CD4-positive, alpha-beta T cell treated with Interleukin-17A for 4 hours (primary cell): ENCODE measurements at regions not wholly inside any gene's neighbourhood (a gene's known extent, or its start where the extent isn't known, plus 50 kb on each side); places are given as distances from the start of the nearest gene placed in this dataset.
A peak's percentile ranks its signal among the peaks of the same experiment; 100 is the strongest.
"Not testable (repeated sequence)": the region's sequence is repeated elsewhere in the genome, so short reads cannot be mapped to it uniquely, and the experiment has no call there.

Experiments
- DNase-seq: peaks from one replicate; pipeline ENCODE4 v3.0.0-alpha.2; 2020; ENCODE audit warnings: mixed read lengths

GRCh38 chrX:123788193-123788592 is 55.3 kb upstream of the THOC2 start:
- DNase-seq: not testable (repeated sequence)

- DNase-seq: no peak
Measured at GRCh38 chrX:123788744-123789143, 55.9 kb upstream of the THOC2 start.

GRCh38 chrX:123797543-123798447 is 62.1 kb upstream of the XIAP start:
- no peak for DNase-seq

DNA sequence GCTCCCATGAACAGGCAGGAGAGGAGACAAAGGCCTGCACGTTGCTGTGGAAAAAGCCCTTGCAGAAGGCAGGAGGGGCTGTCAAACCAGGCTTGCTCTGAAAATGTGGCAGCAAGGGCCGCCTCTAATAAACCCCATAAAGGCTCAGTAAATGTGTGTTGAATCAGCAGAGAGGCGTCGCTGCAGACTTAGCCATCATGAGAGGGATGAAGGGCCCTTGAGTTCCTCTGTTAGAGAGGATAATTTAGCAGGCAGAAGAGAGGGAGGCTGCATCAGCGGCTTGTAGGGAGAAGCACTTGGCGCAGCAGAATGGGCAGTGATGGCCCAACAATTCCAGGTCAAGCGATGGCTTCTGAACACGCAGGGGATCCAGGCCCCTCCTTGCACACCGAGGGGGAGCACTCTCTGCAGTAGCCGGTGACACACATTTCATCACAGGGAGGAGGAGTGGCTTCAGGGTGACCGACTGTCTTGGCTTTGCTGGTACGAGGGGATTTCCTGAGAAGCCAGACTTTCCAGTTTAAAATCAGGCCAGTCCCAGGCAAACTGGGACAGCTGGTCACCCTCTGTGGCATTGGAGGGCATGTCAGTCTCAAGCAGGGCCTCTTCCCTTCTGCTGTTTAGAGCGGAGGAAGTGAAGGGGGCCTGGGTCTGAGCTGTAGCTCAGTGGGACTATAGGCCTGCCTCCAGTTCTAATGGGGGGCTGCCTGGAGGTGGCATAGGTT is 61.0 kb upstream of the XIAP start:
- not testable (repeated sequence) for DNase-seq

DNA sequence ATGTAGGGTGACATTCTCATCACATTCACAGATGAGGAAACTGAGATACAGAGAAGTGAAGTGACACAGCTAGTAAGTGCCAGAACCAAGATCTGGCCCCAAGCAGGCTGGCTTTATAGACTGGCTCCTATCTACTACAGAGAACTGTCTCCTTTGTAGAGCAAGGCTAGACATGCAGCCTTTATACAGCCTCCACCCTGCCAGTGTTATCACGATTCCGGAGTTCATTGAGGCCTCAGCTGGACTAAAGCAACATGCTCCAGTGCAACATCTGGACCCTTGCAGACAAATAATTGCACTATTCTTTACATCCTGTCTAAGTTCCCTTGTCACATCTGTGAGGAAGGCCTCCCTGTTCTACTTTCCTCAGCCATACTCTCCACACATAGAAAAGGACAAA is 58.0 kb upstream of the XIAP start:
- DNase-seq: no peak

- DNase-seq: peak; percentile 30
Measured at GRCh38 chrX:123803331-123803983, 56.4 kb upstream of the XIAP start.

DNA sequence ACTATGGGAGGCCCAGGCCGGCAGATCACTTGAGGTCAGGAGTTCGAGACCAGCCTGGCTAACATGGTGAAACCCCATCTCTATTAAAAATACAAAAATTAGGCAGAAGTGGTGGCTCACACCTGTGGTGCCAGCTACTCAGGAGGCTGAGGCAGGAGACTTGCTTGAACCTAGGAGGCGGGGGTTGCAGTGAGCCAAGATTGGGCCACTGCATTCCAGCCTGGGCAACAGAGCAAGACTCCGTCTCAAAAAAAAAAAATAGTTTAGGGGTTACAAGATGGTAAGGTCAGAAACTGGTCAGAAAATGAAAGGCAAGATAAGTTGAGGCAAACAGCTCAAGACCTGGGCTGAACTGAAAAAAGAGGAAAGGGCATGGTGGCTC is 55.9 kb upstream of the XIAP start:
- not testable (repeated sequence) for DNase-seq

GRCh38 chrX:123807835-123808416 is 51.9 kb upstream of the XIAP start:
- no peak for DNase-seq

DNA sequence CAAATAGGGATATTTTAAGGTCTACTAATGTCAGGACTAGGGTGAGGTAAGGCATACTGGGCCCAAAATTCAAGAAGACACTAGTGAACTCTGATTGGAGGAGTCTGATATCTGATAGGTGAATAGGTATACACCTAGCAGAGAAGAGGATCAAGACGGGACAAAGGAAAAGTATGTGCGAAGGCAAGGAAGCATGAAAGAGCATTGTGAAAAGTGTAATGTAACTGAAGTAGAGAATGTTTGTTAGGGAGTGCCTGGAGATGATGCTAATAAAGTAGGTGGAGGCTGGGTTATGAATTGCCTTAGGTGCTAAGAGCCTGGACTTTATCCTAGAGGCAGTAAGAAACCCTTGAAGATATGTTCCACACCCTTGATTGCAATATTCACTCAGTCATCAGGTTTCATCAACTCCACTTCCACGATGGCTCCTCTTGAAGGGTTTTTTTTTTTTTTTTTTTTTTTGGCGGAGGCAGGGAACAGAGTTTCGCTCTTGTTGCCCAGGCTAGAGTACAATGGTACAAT is 49.9 kb upstream of the XIAP start:
- no peak for DNase-seq
